RWPE2 (cell line): ENCODE measurements at regions not wholly inside any gene's neighbourhood (a gene's known extent, or its start where the extent isn't known, plus 50 kb on each side); places are given as distances from the start of the nearest gene placed in this dataset.
"Not testable (repeated sequence)": the region's sequence is repeated elsewhere in the genome, so short reads cannot be mapped to it uniquely, and the experiment has no call there.

ENCODE experiments used
- ATAC-seq: fragments of 200-7000 bp; cut with Tn5 transposase; 3 replicates; pipeline ENCODE4 v1.9.1; 2021; ENCODE audit warnings: low read depth
- DNase-seq: peaks from one replicate; pipeline ENCODE4 v3.0.0-alpha.2; 2020; ENCODE audit warnings: low spot score
- H3K27ac ChIP-seq: fragments of 450-650 bp; 2 replicates; pipeline ENCODE4 v1.5.1; 2017; ENCODE audit warnings: mild to moderate bottlenecking; ENCODE audit not compliant: poor library complexity, severe bottlenecking
- H3K27me3 ChIP-seq: fragments of 250-450 bp; sonication (Bioruptor Pico); 2 replicates; pipeline ENCODE4 v1.5.1; 2021; ENCODE audit warnings: mild to moderate bottlenecking, moderate library complexity; ENCODE audit not compliant: insufficient read depth, poor library complexity, severe bottlenecking
- H3K36me3 ChIP-seq: fragments of 250-450 bp; sonication (Bioruptor Pico); 2 replicates; pipeline ENCODE4 v1.5.1; 2020; ENCODE audit warnings: low read depth, mild to moderate bottlenecking, moderate library complexity
- H3K4me1 ChIP-seq: fragments of 250-450 bp; sonication (Bioruptor Pico); 2 replicates; pipeline ENCODE4 v1.5.1; 2021; ENCODE audit warnings: mild to moderate bottlenecking, moderate library complexity; ENCODE audit not compliant: insufficient read depth, poor library complexity, severe bottlenecking
- H3K4me3 ChIP-seq: fragments of 250-450 bp; sonication (Bioruptor Pico); 2 replicates; pipeline ENCODE4 v1.5.1; 2021; ENCODE audit warnings: mild to moderate bottlenecking, moderate library complexity; ENCODE audit not compliant: severe bottlenecking
- H3K9me3 ChIP-seq: fragments of 250-450 bp; sonication (Bioruptor Pico); 2 replicates; pipeline ENCODE4 v1.5.1; 2021; ENCODE audit warnings: mild to moderate bottlenecking, moderate library complexity; ENCODE audit not compliant: severe bottlenecking
- TF ChIP-seq, protein P1 (sequence below): fragments of 450-650 bp; IDR thresholded peaks from one replicate; pipeline ENCODE4 v1.5.1; 2017; ENCODE audit warnings: mild to moderate bottlenecking, moderate library complexity; ENCODE audit not compliant: poor library complexity, severe bottlenecking

GRCh38 chr6:84943905-84944304 lies 179.5 kb upstream of the TBX18 start:
- Histone ChIP-seq H3K27me3 (no peaks in the 10 kb centered on the region), H3K27ac (no peak overlapping the region), H3K4me1 (no peaks in the 10 kb centered on the region), H3K9me3 (no peaks in the 10 kb centered on the region), H3K36me3 (no peaks in the 10 kb centered on the region), H3K4me3 (no peak overlapping the region)
- TF ChIP-seq, protein P1, sequence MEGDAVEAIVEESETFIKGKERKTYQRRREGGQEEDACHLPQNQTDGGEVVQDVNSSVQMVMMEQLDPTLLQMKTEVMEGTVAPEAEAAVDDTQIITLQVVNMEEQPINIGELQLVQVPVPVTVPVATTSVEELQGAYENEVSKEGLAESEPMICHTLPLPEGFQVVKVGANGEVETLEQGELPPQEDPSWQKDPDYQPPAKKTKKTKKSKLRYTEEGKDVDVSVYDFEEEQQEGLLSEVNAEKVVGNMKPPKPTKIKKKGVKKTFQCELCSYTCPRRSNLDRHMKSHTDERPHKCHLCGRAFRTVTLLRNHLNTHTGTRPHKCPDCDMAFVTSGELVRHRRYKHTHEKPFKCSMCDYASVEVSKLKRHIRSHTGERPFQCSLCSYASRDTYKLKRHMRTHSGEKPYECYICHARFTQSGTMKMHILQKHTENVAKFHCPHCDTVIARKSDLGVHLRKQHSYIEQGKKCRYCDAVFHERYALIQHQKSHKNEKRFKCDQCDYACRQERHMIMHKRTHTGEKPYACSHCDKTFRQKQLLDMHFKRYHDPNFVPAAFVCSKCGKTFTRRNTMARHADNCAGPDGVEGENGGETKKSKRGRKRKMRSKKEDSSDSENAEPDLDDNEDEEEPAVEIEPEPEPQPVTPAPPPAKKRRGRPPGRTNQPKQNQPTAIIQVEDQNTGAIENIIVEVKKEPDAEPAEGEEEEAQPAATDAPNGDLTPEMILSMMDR: no peak
- ATAC-seq (no peak), DNase-seq (no peak)

DNA sequence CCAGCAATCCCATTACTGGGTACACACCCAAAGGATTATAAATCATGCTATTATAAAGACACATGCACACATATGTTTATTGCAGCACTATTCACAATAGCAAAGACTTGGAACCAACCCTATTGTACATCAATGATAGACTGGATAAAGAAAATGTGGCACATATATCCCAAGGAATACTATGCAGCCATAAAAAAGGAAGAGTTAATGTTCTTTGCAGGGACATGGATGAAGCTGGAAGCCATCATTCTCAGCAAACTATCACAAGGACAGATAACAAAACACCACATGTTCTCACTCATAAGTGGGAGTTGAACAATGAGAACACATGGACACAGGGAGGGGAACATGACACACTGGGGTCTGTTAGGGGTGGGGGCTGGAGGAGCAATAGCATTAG lies 177.2 kb upstream of the TBX18 start:
- H3K27ac ChIP-seq, H3K9me3 ChIP-seq, H3K36me3 ChIP-seq, H3K4me3 ChIP-seq, DNase-seq, H3K4me1 ChIP-seq, H3K27me3 ChIP-seq, ATAC-seq: not testable (repeated sequence)

DNA sequence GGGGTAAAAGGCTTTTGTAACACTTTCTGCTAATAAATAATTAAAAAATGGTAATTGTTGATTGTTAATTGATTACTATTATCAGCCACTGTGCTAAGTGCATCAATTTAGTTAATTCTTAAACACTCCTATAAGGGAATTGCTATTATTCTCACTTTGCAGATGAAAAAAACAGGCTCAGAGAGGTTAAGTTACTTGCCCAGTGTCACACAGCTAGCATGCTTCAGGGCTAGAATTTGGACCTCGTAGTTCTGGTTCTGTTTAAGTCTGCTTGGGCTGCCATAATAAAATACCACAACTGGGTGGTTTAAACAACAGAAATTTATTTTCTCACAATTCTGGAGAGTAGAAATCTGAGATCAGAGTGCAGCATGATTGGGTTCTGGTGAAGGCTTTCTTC lies 164.8 kb upstream of the TBX18 start:
- TF ChIP-seq, protein P1: no peak
- no peak for ATAC-seq

GRCh38 chr6:84927551-84927950 lies 163.2 kb upstream of the TBX18 start:
- Histone ChIP-seq H3K36me3 (no peaks in the 10 kb centered on the region), H3K27ac (peak overlapping the region; percentile 66), H3K9me3 (no peaks in the 10 kb centered on the region), H3K27me3 (no peaks in the 10 kb centered on the region), H3K4me3 (no peak overlapping the region), H3K4me1 (peaks cover 20% of the 10 kb centered on the region)
- DNase-seq: no peak
- ATAC-seq: no peak
- TF ChIP-seq, protein P1: no peak

More for the DNA sequence above, 164.8 kb upstream of the TBX18 start:
- Histone ChIP-seq H3K27ac (no peak overlapping the region), H3K9me3 (no peaks in the 10 kb centered on the region), H3K4me1 (peaks cover 20% of the 10 kb centered on the region), H3K4me3 (no peak overlapping the region), H3K36me3 (no peaks in the 10 kb centered on the region), H3K27me3 (no peaks in the 10 kb centered on the region)
- DNase-seq: no peak

DNA sequence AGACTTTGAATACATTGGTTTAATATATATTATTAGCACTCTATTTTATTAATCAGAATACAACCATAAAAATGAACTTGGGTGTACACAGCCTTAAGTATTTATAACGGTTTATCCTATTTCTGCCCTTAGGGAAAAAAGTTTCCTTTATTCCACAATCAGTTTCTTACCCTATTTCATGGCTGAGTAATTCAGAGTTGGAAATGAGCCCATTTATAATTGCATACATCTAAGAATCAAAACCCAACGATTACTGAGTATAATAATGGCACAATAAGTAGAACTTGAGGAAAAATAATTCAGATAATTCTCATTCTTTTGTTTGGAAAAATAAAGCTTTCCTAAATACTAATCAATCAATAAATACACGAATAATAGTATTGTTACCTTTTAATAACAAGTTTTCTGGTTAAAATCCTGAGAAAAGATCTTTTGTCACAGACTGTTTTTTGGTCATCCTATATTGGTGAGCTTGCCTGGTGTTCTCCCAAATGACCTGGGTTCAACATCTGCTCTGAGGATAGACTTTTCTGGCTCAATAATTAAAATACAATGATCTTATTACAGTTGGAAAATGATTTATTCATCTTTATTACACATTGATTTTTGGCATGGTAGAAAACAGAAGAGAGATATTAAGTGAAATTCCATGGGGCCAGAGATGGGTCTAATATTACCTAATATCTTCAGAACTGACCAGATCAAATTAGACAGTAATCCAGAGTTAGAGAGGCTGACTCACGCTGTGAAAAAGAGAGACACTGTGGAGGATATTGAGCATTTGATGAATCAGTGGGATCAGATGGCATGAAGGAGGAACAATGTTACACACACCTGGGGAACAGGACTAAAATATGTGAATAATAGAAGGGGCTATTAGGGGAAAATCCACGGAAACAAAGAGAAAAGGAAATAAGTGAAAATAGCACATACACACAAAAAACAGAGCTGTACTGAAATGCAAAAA lies 162.1 kb upstream of the TBX18 start:
- peaks cover 20% of the 10 kb centered on the region for H3K4me1 ChIP-seq
- no peak overlapping the region for H3K4me3 ChIP-seq
- H3K9me3 ChIP-seq: no peaks in the 10 kb centered on the region
- H3K36me3 ChIP-seq: no peaks in the 10 kb centered on the region
- TF ChIP-seq, protein P1: no peak
- peak overlapping the region; percentile 66 for H3K27ac ChIP-seq
- ATAC-seq (peak; percentile 99), DNase-seq (no peak)
- H3K27me3 ChIP-seq: no peaks in the 10 kb centered on the region
